ENCODE measurements at regions not wholly inside any gene's neighbourhood (a gene's known extent, or its start where the extent isn't known, plus 50 kb on each side); places are given as distances from the start of the nearest gene placed in this dataset.

GRCh38 chr1:29669912-29670311 lies 433.6 kb downstream of the PTPRU start:
- ChIA-PET POLR2A (ENCODE audit: low non-redundant PET) (no interaction called here), CTCF (interaction anchor here (0.7 kb wide), 1 partner anchor 1477 kb away, joined by 3 read pairs; no protein-coding TSS in a partner anchor)
- no peak for TF ChIP-seq CTCF (conservative IDR thresholded peaks at IDR 0.05; ENCODE audit: low read depth)
- DNase-seq (ENCODE audit: low spot score), result no peak
- H3K27ac ChIP-seq, result no peak overlapping the region

GRCh38 chr1:29669158-29669871 lies 433.0 kb downstream of the PTPRU start:
- ChIA-PET CTCF (no interaction called here), POLR2A (ENCODE audit: low non-redundant PET) (no interaction called here)

GRCh38 chr1:29668551-29669157 lies 432.3 kb downstream of the PTPRU start:
- no peak for DNase-seq (ENCODE audit: low spot score)
- TF ChIP-seq CTCF (conservative IDR thresholded peaks at IDR 0.05; ENCODE audit: low read depth), result no peak
- no peak overlapping the region for H3K27ac ChIP-seq
- ChIA-PET POLR2A (ENCODE audit: low non-redundant PET) (no interaction called here), CTCF (no interaction called here)

More at GRCh38 chr1:29669158-29669871, 433.0 kb downstream of the PTPRU start:
- no peak for DNase-seq (ENCODE audit: low spot score)
- no peak overlapping the region for H3K27ac ChIP-seq
- no peak for TF ChIP-seq CTCF (conservative IDR thresholded peaks at IDR 0.05; ENCODE audit: low read depth)

GRCh38 chr1:29667951-29668350 lies 431.6 kb downstream of the PTPRU start:
- H3K27ac ChIP-seq, result no peak overlapping the region
- POLR2A ChIA-PET (ENCODE audit: low non-redundant PET), result no interaction called here
- no peak for DNase-seq (ENCODE audit: low spot score)
- CTCF ChIA-PET, result no interaction called here
- TF ChIP-seq CTCF (conservative IDR thresholded peaks at IDR 0.05; ENCODE audit: low read depth), result no peak

- ChIA-PET CTCF (interaction anchor here (0.6 to 0.7 kb wide), 2 partner anchors 44 to 57 kb away, joined by 3 read pairs; no protein-coding TSS in a partner anchor), POLR2A (ENCODE audit: low non-redundant PET) (no interaction called here)
- TF ChIP-seq CTCF (conservative IDR thresholded peaks at IDR 0.05; ENCODE audit: low read depth), result no peak
- no peak overlapping the region for H3K27ac ChIP-seq
- DNase-seq (ENCODE audit: low spot score), result no peak
Measured at GRCh38 chr1:29664711-29665110, 428.4 kb downstream of the PTPRU start.

- no peak overlapping the region for H3K27ac ChIP-seq
- ChIA-PET POLR2A (ENCODE audit: low non-redundant PET) (no interaction called here), CTCF (no interaction called here)
- no peak for DNase-seq (ENCODE audit: low spot score)
- TF ChIP-seq CTCF (conservative IDR thresholded peaks at IDR 0.05; ENCODE audit: low read depth), result no peak
Measured at GRCh38 chr1:29658688-29659087, 422.4 kb downstream of the PTPRU start.

Data from RWPE1 (cell line).